Stimulated activated CD8-positive, alpha-beta memory T cell treated with anti-CD3 and anti-CD28 coated beads, Interleukin-7, amount 100 ng/mL, for 4 hours (primary cell): ENCODE measurements at regions not wholly inside any gene's neighbourhood (a gene's known extent, or its start where the extent isn't known, plus 50 kb on each side); places are given as distances from the start of the nearest gene placed in this dataset.

ENCODE experiments used
- DNase-seq, 2 donors: peaks; one replicate each; pipeline ENCODE4 v3.0.0-alpha.2; 2020; ENCODE audit warnings: low read depth in 2 of 2

- DNase-seq = no peak
Measured at GRCh38 chr3:178056868-178057267, 479.4 kb upstream of the KCNMB2 start.

- no peak for DNase-seq
Measured at GRCh38 chr3:178058629-178059028, 477.6 kb upstream of the KCNMB2 start.

GRCh38 chr3:178059119-178059518 is 477.1 kb upstream of the KCNMB2 start:
- DNase-seq = no peak

- no peak for DNase-seq
Measured at GRCh38 chr3:178059836-178060235, 476.4 kb upstream of the KCNMB2 start.

GRCh38 chr3:178060407-178060806 is 475.8 kb upstream of the KCNMB2 start:
- no peak for DNase-seq

GRCh38 chr3:178062126-178062525 is 474.1 kb upstream of the KCNMB2 start:
- no peak for DNase-seq

- no peak for DNase-seq
Measured at GRCh38 chr3:178063461-178063860, 472.8 kb upstream of the KCNMB2 start.

GRCh38 chr3:178067721-178068120 is 468.5 kb upstream of the KCNMB2 start:
- DNase-seq = no peak

- no peak for DNase-seq
Measured at GRCh38 chr3:178072391-178073305, 463.6 kb upstream of the KCNMB2 start.

- no peak for DNase-seq
Measured at GRCh38 chr3:178073366-178073765, 462.9 kb upstream of the KCNMB2 start.

GRCh38 chr3:178075344-178075743 is 460.9 kb upstream of the KCNMB2 start:
- DNase-seq = no peak

GRCh38 chr3:178078953-178079352 is 457.3 kb upstream of the KCNMB2 start:
- no peak for DNase-seq

- no peak for DNase-seq
Measured at GRCh38 chr3:178079966-178080365, 456.3 kb upstream of the KCNMB2 start.

GRCh38 chr3:178082326-178082906 is 453.8 kb upstream of the KCNMB2 start:
- no peak for DNase-seq

GRCh38 chr3:178083906-178084866 is 452.1 kb upstream of the KCNMB2 start:
- DNase-seq = no peak

- peak in 1 of 2 donors; percentile 2 for DNase-seq
Measured at GRCh38 chr3:178084938-178085816, 451.1 kb upstream of the KCNMB2 start.

- no peak for DNase-seq
Measured at GRCh38 chr3:178085817-178086123, 450.5 kb upstream of the KCNMB2 start.

- no peak for DNase-seq
Measured at GRCh38 chr3:178086144-178086825, 450.0 kb upstream of the KCNMB2 start.

GRCh38 chr3:178087376-178087775 is 448.9 kb upstream of the KCNMB2 start:
- no peak for DNase-seq

GRCh38 chr3:178088963-178089362 is 447.3 kb upstream of the KCNMB2 start:
- no peak for DNase-seq

- no peak for DNase-seq
Measured at GRCh38 chr3:178090899-178091298, 445.3 kb upstream of the KCNMB2 start.
